Fibroblast of pulmonary artery (primary cell): ENCODE measurements at regions not wholly inside any gene's neighbourhood (a gene's known extent, or its start where the extent isn't known, plus 50 kb on each side); places are given as distances from the start of the nearest gene placed in this dataset.

Experiments
- DNase-seq: peaks from one replicate; pipeline ENCODE4 v3.0.0-alpha.2; 2010; ENCODE audit warnings: low read depth
- H3K4me3 ChIP-seq: replicated peaks from 2 replicates; pipeline ENCODE4 v1.5.1; 2011; ENCODE audit warnings: low read depth, mild to moderate bottlenecking, control low read depth, low read length, moderate library complexity
- CTCF ChIP-seq: IDR thresholded peaks from 2 replicates; pipeline ENCODE4 v1.5.1; 2011; ENCODE audit warnings: mild to moderate bottlenecking, control low read depth, low read length, inconsistent platforms; ENCODE audit errors: missing control alignments

DNA sequence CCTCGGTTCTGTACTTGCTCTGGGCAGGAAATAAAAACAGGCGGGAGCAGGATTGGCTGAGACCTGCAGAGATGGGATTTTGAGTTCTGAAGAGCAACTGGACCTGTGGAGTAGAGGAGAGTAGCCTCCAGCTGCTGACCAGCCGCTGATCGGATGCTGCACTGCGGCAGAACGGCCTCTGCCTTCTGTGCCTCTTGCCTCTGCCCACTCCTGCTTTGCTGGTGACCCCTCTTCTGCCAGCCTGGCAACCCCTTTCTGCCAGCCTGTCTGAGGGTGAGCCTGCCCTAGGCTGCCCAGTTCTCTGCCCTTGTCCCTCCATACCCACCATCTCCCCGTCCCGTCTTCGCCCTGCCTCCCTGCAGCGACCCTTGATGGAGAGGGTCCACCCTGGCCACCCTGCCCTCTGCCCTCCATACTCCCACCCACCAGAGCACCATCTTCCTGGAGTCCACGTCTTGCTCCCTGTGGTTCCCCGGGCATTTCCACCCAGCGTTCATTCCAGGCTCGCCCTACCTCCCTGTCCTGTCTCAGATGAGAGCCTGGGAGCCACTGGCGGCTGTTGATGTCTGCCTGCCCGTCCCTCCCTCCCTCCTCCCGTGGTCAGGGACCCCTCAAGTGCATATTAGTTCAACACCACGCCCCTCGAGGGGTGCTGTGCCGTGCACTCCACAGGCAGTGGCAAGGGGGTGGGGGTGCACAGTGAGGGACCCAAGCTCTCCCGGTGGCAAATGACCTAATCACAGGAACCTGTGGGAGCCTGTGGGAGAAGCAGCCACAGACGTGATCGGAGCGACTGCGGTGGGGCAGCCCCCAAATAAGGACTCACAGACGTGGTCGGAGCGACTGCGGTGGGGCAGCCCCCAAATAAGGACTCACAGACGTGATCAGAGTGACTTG, 863.3 kb downstream of the TBC1D22A start:
- no peak overlapping the region for H3K4me3 ChIP-seq
- no peak for DNase-seq
- TF ChIP-seq CTCF, result no peak

DNA sequence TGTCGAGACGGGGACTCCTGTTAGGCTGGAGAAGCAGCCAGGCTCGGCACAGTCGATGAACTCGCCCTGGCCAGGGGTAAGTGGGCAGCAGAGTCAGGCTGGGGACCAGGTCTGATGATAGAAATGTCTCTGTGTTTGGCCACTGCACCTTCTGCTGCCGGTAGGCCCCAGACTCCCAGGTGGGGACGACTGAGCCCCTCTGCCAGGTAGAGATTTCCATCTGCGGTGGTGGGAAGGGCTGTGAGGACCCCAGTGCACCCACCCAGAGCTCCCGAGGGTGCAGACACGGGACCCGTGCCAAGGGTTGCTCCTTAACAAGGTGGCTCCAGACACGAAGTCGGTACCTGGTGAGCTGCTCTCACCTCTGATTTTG, 862.5 kb downstream of the TBC1D22A start:
- TF ChIP-seq CTCF, result no peak

DNA sequence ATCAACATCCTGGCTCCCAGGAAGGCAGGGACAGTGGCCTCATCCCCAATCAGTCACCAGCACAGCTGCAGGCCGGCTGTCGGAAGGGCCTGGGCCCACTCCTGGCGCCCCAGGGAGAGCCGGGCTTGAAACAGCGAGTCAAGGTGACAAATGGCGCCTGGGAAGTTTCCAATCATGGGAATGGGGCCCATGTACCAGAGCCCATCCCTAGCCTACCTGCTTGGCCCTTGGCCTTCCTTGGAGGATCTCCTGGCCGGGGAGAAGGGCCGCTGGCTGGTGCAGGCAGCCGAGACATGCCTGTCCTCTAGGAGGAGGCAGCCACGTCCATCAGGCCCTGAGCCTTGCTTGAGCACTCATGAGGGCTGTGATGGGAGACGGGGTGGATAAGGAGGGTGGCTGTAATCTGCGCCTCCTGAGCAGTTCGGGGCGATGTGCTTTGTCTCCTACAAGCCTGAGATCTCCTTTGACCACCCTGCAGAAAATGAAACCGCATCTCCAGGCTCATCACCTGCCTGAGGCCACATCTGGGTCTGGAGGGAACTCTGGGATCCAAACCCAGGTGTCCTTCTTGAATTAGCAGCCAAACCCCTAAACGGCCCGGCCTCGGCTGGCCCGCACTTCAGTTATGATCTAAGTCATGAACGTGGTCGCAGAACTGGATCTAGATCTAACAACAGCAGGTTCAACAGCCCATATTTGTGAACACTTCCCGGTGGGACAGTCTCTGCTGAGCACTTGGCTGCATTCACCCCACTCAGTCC, 862.0 kb downstream of the TBC1D22A start:
- H3K4me3 ChIP-seq, result no peak overlapping the region
- TF ChIP-seq CTCF, result no peak
- DNase-seq, result no peak

More for the DNA sequence above, 862.5 kb downstream of the TBC1D22A start:
- DNase-seq, result no peak
- H3K4me3 ChIP-seq, result no peak overlapping the region

GRCh38 chr22:47623763-47624148, 861.3 kb downstream of the TBC1D22A start:
- no peak overlapping the region for H3K4me3 ChIP-seq
- TF ChIP-seq CTCF, result no peak
- no peak for DNase-seq

DNA sequence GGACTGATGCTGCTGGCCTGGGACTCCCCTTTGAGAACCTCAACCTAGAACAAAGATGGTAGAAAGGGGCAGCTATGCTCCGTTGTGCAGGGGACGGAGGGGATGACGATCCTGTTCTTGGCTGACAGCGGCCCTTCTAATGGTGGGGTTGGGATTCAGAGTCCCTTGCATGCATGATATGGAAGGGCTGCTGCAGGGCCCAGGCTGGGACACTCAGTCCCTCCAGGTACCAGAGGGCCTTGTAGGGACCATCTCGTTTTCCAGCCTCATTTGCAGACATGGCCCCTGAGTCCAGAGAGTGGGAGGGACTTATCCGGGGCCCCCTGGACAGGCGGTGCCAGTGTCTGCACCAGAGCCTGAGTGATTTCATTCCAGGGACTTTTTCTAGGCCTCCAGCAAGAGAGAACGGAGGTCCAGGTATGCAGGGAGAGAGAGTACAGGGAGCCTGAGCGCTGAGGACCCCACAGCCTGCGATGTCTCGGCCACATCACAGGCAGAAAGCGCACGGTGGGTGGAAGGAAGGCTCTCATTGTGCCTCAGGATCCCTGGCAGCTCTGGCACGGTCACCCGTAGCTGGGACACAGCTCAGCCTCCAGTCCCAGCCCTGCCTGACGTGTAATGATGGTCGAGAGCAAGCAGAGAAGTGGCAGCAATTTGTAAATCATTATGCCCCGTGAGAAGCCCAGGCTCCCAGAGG, 860.8 kb downstream of the TBC1D22A start:
- H3K4me3 ChIP-seq, result no peak overlapping the region
- no peak for DNase-seq
- no peak for TF ChIP-seq CTCF

GRCh38 chr22:47622541-47622940, 860.1 kb downstream of the TBC1D22A start:
- H3K4me3 ChIP-seq, result no peak overlapping the region
- DNase-seq, result no peak
- no peak for TF ChIP-seq CTCF
